GM23338 (cell line): ENCODE measurements at regions not wholly inside any gene's neighbourhood (a gene's known extent, or its start where the extent isn't known, plus 50 kb on each side); places are given as distances from the start of the nearest gene placed in this dataset.

Experiments used
- ATAC-seq: fragments of 200-7000 bp; cut with Tn5 transposase; 3 replicates; pipeline ENCODE4 v1.9.1; 2020
- DNase-seq: peaks from one replicate; pipeline ENCODE4 v3.0.0-alpha.2; 2015; ENCODE audit warnings: low spot score
- H2AFZ ChIP-seq: fragments of 200-600 bp; sonication (generic); 2 replicates; pipeline ENCODE4 v1.8.0; 2016; ENCODE audit warnings: antibody characterized with exemption, mild to moderate bottlenecking, moderate library complexity
- H3F3A ChIP-seq: fragments of 200-600 bp; sonication (generic); replicated peaks from 2 replicates; pipeline ENCODE4 v1.8.0; 2017; ENCODE audit warnings: antibody characterized with exemption, mixed run types, low read depth
- H3K27ac ChIP-seq: fragments of 200-600 bp; sonication (generic); 2 replicates; pipeline ENCODE4 v1.6.1; 2016; ENCODE audit warnings: low read depth
- H3K27me3 ChIP-seq: fragments of 200-600 bp; sonication (generic); 2 replicates; pipeline ENCODE4 v1.8.0; 2016; ENCODE audit warnings: mild to moderate bottlenecking, mixed run types, moderate library complexity; ENCODE audit not compliant: insufficient read depth
- H3K36me3 ChIP-seq: fragments of 200-600 bp; sonication (generic); 2 replicates; pipeline ENCODE4 v1.8.0; 2016; ENCODE audit warnings: mild to moderate bottlenecking; ENCODE audit not compliant: insufficient read depth
- H3K4me1 ChIP-seq: fragments of 200-600 bp; sonication (generic); 2 replicates; pipeline ENCODE4 v1.8.0; 2016; ENCODE audit warnings: mild to moderate bottlenecking, moderate library complexity; ENCODE audit not compliant: insufficient read depth
- H3K4me2 ChIP-seq: fragments of 200-600 bp; sonication (generic); 2 replicates; pipeline ENCODE4 v1.7.1; 2017; ENCODE audit warnings: mixed run types
- H3K4me3 ChIP-seq: fragments of 200-600 bp; sonication (generic); 2 replicates; pipeline ENCODE4 v1.6.1; 2016; ENCODE audit warnings: mixed run types
- H3K79me2 ChIP-seq: fragments of 200-600 bp; sonication (generic); replicated peaks from 2 replicates; pipeline ENCODE4 v1.8.0; 2017; ENCODE audit warnings: mild to moderate bottlenecking; ENCODE audit not compliant: insufficient read depth
- H3K9me2 ChIP-seq: fragments of 200-600 bp; sonication (generic); 2 replicates; pipeline ENCODE4 v1.8.0; 2017; ENCODE audit not compliant: insufficient read depth
- H4K20me1 ChIP-seq: fragments of 200-600 bp; sonication (generic); replicated peaks from 2 replicates; pipeline ENCODE4 v1.8.0; 2017; ENCODE audit warnings: mild to moderate bottlenecking; ENCODE audit not compliant: insufficient read depth
- H3K27ac Mint-ChIP-seq: 2 replicates; pipeline ENCODE4 v1.8.0; 2020; ENCODE audit warnings: inconsistent platforms, mild to moderate bottlenecking, moderate library complexity, mixed read lengths
- H3K27me3 Mint-ChIP-seq: 3 replicates; pipeline ENCODE4 v1.8.0; 2022; ENCODE audit warnings: low read depth, mild to moderate bottlenecking, moderate library complexity, mixed read lengths, inconsistent platforms; ENCODE audit not compliant: insufficient read depth, poor library complexity
- H3K36me3 Mint-ChIP-seq: 3 replicates; pipeline ENCODE4 v1.8.0; 2021; ENCODE audit warnings: low read depth, mild to moderate bottlenecking, inconsistent platforms, moderate library complexity, mixed read lengths
- H3K4me1 Mint-ChIP-seq: 3 replicates; pipeline ENCODE4 v1.8.0; 2020; ENCODE audit warnings: mild to moderate bottlenecking, inconsistent platforms, mixed read lengths
- H3K4me3 Mint-ChIP-seq: 3 replicates; pipeline ENCODE4 v1.8.0; 2021; ENCODE audit warnings: moderate library complexity, mild to moderate bottlenecking, inconsistent platforms, mixed read lengths
- H3K9me3 Mint-ChIP-seq: 3 replicates; pipeline ENCODE4 v1.8.0; 2020; ENCODE audit warnings: moderate library complexity, mild to moderate bottlenecking, inconsistent platforms, mixed read lengths
- CTCF ChIP-seq, 2 experiments: fragments of 200-600 bp in 1 of 2; sonication (generic) in 1 of 2; conservative IDR thresholded peaks; 2 replicates each; pipeline versions ENCODE4 v1.5.1 to v1.6.1; 2016 to 2017; ENCODE audit warnings: antibody characterized with exemption in 2 of 2, low read depth in 2 of 2, mild to moderate bottlenecking in 2 of 2, moderate library complexity in 1 of 2
- EZH2 ChIP-seq: fragments of 200-600 bp; sonication (generic); IDR thresholded peaks from one replicate; pipeline ENCODE4 v1.8.0; 2017; ENCODE audit warnings: antibody characterized with exemption, mild to moderate bottlenecking, low read depth; ENCODE audit not compliant: unreplicated experiment
- EZH2phosphoT487 ChIP-seq: fragments of 200-600 bp; sonication (generic); IDR thresholded peaks from one replicate; pipeline ENCODE4 v1.8.1; 2018; ENCODE audit warnings: antibody characterized with exemption; ENCODE audit not compliant: unreplicated experiment
- NANOG ChIP-seq: IDR thresholded peaks from 2 replicates; pipeline ENCODE4 v1.6.1; 2016; ENCODE audit warnings: antibody characterized with exemption, borderline replicate concordance
- REST ChIP-seq: IDR thresholded peaks from one replicate; pipeline ENCODE4 v1.6.1; 2018; ENCODE audit warnings: antibody characterized with exemption; ENCODE audit not compliant: unreplicated experiment
- STAT1 ChIP-seq: IDR thresholded peaks from one replicate; pipeline ENCODE4 v1.6.1; 2016; ENCODE audit warnings: antibody characterized with exemption; ENCODE audit not compliant: unreplicated experiment
- ZNF331 ChIP-seq: fragments of 250-450 bp; sonication (Bioruptor Pico); IDR thresholded peaks from 2 replicates; pipeline ENCODE4 v1.5.0; 2020; ENCODE audit warnings: low read depth, mild to moderate bottlenecking, moderate library complexity
- ZNF462 ChIP-seq: fragments of 250-450 bp; sonication (Bioruptor Pico); IDR thresholded peaks from 2 replicates; pipeline ENCODE4 v1.5.0; 2020; ENCODE audit warnings: mild to moderate bottlenecking, moderate library complexity

- no peak for DNase-seq
Observed at GRCh38 chr12:24102676-24103075, 153.2 kb upstream of the SOX5 start.

GRCh38 chr12:24099576-24099975, 150.1 kb upstream of the SOX5 start:
- no peaks in the 10 kb centered on the region for H3K4me1 ChIP-seq
- Mint-ChIP-seq H3K9me3 (no peaks in the 10 kb centered on the region; the same call in 2 of the 3 replicates), H3K27me3 (no peaks in the 10 kb centered on the region)
- TF ChIP-seq STAT1 = no peak
- no peak for TF ChIP-seq EZH2phosphoT487
- TF ChIP-seq ZNF462 (CRISPR knock-in tag) = no peak
- TF ChIP-seq EZH2 = no peak
- no peak for TF ChIP-seq REST

More at GRCh38 chr12:24102676-24103075, 153.2 kb upstream of the SOX5 start:
- no peaks in the 10 kb centered on the region for H3K36me3 ChIP-seq
- ATAC-seq = no peak
- H3K27me3 Mint-ChIP-seq = no peaks in the 10 kb centered on the region
- H3K4me3 ChIP-seq = no peak overlapping the region
- TF ChIP-seq STAT1 = no peak
- TF ChIP-seq NANOG = no peak
- no peak for TF ChIP-seq ZNF331 (CRISPR knock-in tag)
- no peak for TF ChIP-seq EZH2phosphoT487
- TF ChIP-seq CTCF (conservative IDR thresholded peaks at IDR 0.05; ENCODE audit: low read depth in 2 of 2) = no peak
- no peak for TF ChIP-seq EZH2
- no peaks in the 10 kb centered on the region for H3K27me3 ChIP-seq
- H3K4me1 Mint-ChIP-seq = no peaks in the 10 kb centered on the region
- no peaks in the 10 kb centered on the region for H4K20me1 ChIP-seq
- no peaks in the 10 kb centered on the region for H3F3A ChIP-seq
- no peak overlapping the region for H2AFZ ChIP-seq
- H3K9me2 ChIP-seq = no peaks in the 10 kb centered on the region
- H3K79me2 ChIP-seq = no peaks in the 10 kb centered on the region
- H3K4me2 ChIP-seq = no peak overlapping the region
- no peak overlapping the region for H3K27ac ChIP-seq
- no peaks in the 10 kb centered on the region for H3K9me3 Mint-ChIP-seq
- H3K4me1 ChIP-seq = no peaks in the 10 kb centered on the region
- no peak overlapping the region for H3K4me3 Mint-ChIP-seq
- no peak overlapping the region for H3K27ac Mint-ChIP-seq
- H3K36me3 Mint-ChIP-seq = no peaks in the 10 kb centered on the region

More at GRCh38 chr12:24099576-24099975, 150.1 kb upstream of the SOX5 start:
- H4K20me1 ChIP-seq = no peaks in the 10 kb centered on the region
- no peaks in the 10 kb centered on the region for H3K36me3 ChIP-seq
- Mint-ChIP-seq H3K4me1 (no peaks in the 10 kb centered on the region), H3K36me3 (no peaks in the 10 kb centered on the region), H3K27ac (no peak overlapping the region), H3K4me3 (no peak overlapping the region)
- no peak overlapping the region for H3K4me3 ChIP-seq
- H2AFZ ChIP-seq = no peak overlapping the region
- H3F3A ChIP-seq = no peaks in the 10 kb centered on the region
- DNase-seq (no peak), ATAC-seq (no peak)
- no peak overlapping the region for H3K27ac ChIP-seq
- H3K4me2 ChIP-seq = no peak overlapping the region
- H3K27me3 ChIP-seq = no peaks in the 10 kb centered on the region
- H3K79me2 ChIP-seq = no peaks in the 10 kb centered on the region
- no peaks in the 10 kb centered on the region for H3K9me2 ChIP-seq
